ENCODE measurements at regions not wholly inside any gene's neighbourhood (a gene's known extent, or its start where the extent isn't known, plus 50 kb on each side); places are given as distances from the start of the nearest gene placed in this dataset.
A peak's percentile ranks its signal among the peaks of the same experiment; 100 is the strongest.

DNA sequence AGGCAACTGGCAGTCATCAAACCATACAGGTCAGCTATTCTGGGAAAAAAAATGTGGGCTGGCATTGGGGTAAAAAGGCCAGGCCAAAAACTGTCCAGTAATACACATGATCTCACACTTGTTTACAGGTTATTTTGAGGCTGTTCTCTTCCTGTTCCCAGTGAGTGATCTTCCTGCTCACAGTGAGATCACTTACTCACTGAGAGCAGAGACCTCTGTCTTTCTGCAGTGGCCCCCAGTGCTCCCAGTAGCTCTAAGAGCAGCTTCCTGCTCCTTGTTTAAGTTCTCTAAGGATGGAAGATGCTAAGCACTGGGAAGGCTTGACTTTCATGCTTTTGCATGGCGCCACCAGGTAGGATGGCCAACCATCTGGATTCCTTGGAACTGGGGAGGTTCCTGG lies 93.5 kb upstream of the KIAA1217 start (continued):
- TF ChIP-seq ZNF513 (tag by site-specific recombination; IDR thresholded peaks at IDR 0.05): no peak
- no peak for TF ChIP-seq SP7 (tag by site-specific recombination; IDR thresholded peaks at IDR 0.05)
- TF ChIP-seq YY2 (tag by site-specific recombination; IDR thresholded peaks at IDR 0.05): no peak
- no peak for TF ChIP-seq ZNF639 (tag by site-specific recombination; IDR thresholded peaks at IDR 0.05)
- TF ChIP-seq ZBTB17 (tag by site-specific recombination; IDR thresholded peaks at IDR 0.05): no peak
- no peak for TF ChIP-seq ZNF596 (tag by site-specific recombination; IDR thresholded peaks at IDR 0.05)

GRCh38 chr10:24118246-24118645 lies 90.7 kb upstream of the KIAA1217 start:
- Histone ChIP-seq H3K36me3 (ENCODE audit: control insufficient read depth in 2 of 2, insufficient read depth in 1 of 2, low read length in 2 of 2) (no peaks in the 10 kb centered on the region), H3K4me1 (ENCODE audit: control insufficient read depth, insufficient read depth, low read length) (no peaks in the 10 kb centered on the region), H3K4me3 (ENCODE audit: low read depth, low read length) (no peak overlapping the region), H3K27ac (ENCODE audit: extremely low read depth, low read depth, low read length) (no peak overlapping the region), H3K9me3 (ENCODE audit: control insufficient read depth, insufficient read depth, low read depth, low read length) (no peaks in the 10 kb centered on the region)
- TF ChIP-seq ZIC2 (tag by site-specific recombination; IDR thresholded peaks at IDR 0.05) (peak; percentile 64), ZBTB17 (tag by site-specific recombination; IDR thresholded peaks at IDR 0.05) (peak; percentile 92), ZNF639 (tag by site-specific recombination; IDR thresholded peaks at IDR 0.05) (no peak), PRDM10 (tag by site-specific recombination; IDR thresholded peaks at IDR 0.05) (peak; percentile 35; the same call in 1 of the 2 replicates)
- ChIA-PET POLR2A (no interaction called here), CTCF (no interaction called here)

DNA sequence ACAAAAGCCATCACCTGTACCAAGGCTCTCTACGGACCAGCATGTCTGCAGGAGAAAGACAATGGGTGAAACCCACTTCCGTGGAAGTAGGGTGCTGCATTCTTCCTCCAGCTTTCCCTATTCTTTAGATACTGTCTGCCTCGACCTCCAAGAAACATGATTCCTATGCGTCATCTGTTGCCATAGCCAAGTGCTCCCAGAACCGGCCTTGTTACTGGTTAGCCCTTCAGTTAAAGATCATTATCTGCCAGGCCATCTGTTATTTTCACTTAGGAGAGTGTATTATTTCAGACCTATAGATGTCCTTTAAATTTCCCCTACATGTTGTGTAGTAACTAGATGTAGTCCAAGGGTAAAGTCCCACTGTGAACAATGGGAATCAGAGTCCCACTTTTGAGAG lies 89.0 kb upstream of the KIAA1217 start:
- H3K4me1 ChIP-seq (ENCODE audit: control insufficient read depth, insufficient read depth, low read length): no peaks in the 10 kb centered on the region
- no peaks in the 10 kb centered on the region for H3K9me3 ChIP-seq (ENCODE audit: control insufficient read depth, insufficient read depth, low read depth, low read length)
- ChIA-PET POLR2A (no interaction called here), CTCF (no interaction called here)
- TF ChIP-seq ZXDB (tag by site-specific recombination; IDR thresholded peaks at IDR 0.05): no peak
- TF ChIP-seq ZNF175 (tag by site-specific recombination; IDR thresholded peaks at IDR 0.05): no peak
- no peak for TF ChIP-seq INSM2 (tag by site-specific recombination; IDR thresholded peaks at IDR 0.05)
- no peak for TF ChIP-seq SCRT2 (tag by site-specific recombination; IDR thresholded peaks at IDR 0.05)
- no peaks in the 10 kb centered on the region for H3K36me3 ChIP-seq (ENCODE audit: control insufficient read depth in 2 of 2, insufficient read depth in 1 of 2, low read length in 2 of 2)
- H3K4me3 ChIP-seq (ENCODE audit: low read depth, low read length): no peak overlapping the region
- H3K27ac ChIP-seq (ENCODE audit: extremely low read depth, low read depth, low read length): no peak overlapping the region

Measured in HEK293 (cell line).